GM12878 (cell line): ENCODE measurements at regions not wholly inside any gene's neighbourhood (a gene's known extent, or its start where the extent isn't known, plus 50 kb on each side); places are given as distances from the start of the nearest gene placed in this dataset.

ENCODE experiments used
- ATAC-seq: fragments of 200-7000 bp; cut with Tn5 transposase; 3 replicates; pipeline ENCODE4 v1.9.1; 2020; ENCODE audit warnings: mild to moderate bottlenecking, moderate library complexity
- BruUV-seq: library from RNA; stranded (reverse); fragments of 400-500 nt; replicated peaks from 2 replicates; lab custom pipeline; 2021; lab: Mats Ljungman, UMichigan
- CTCF ChIA-PET: fragments of 300-600 bp; sonication (Branson Sonifier 250); formaldehyde crosslinking; extraction: SDS; loops from one replicate; lab custom pipeline; 2021; ENCODE audit warnings: inconsistent platforms; lab: Yijun Ruan, JAX
- POLR2A ChIA-PET: fragments of 350-600 bp; formaldehyde crosslinking; extraction: SDS; loops from one replicate; lab custom pipeline; 2021; ENCODE audit warnings: inconsistent platforms; lab: Charles Lee
- RAD21 ChIA-PET: fragments of 300-600 bp; sonication (Branson Sonifier 250); formaldehyde crosslinking; loops from one replicate; lab custom pipeline; 2023; ENCODE audit warnings: antibody characterized with exemption; ENCODE audit not compliant: unreplicated experiment; lab: Charles Lee
- SMC1A ChIA-PET: fragments of 300-600 bp; sonication (Branson Sonifier 250); formaldehyde crosslinking; loops from one replicate; lab custom pipeline; 2023; ENCODE audit not compliant: unreplicated experiment, uncharacterized antibody; lab: Charles Lee
- DNase-seq: peaks from one replicate; pipeline ENCODE4 v3.0.0-alpha.2; 2011; ENCODE audit warnings: low read depth, low spot score
- FAIRE-seq: peaks from 3 replicates; lab custom pipeline; 2011; peaks lifted over from hg19 to GRCh38; lab: Jason Lieb, UNC
- H2AFZ ChIP-seq: 2 replicates; pipeline ENCODE4 v1.6.0; 2011; ENCODE audit warnings: low read depth, low read length, control low read depth; ENCODE audit not compliant: control insufficient read depth
- H3K27ac ChIP-seq: 2 replicates; pipeline ENCODE4 v1.5.1; 2011; ENCODE audit warnings: control low read depth; ENCODE audit not compliant: control insufficient read depth, insufficient read depth
- H3K27me3 ChIP-seq, 2 experiments: replicated peaks in 1 of 2; 2 replicates each; pipeline versions ENCODE4 v1.6.0 to v1.6.1; 2011; ENCODE audit warnings: low read length in 1 of 2; ENCODE audit not compliant: control insufficient read depth in 2 of 2, insufficient read depth in 2 of 2
- H3K36me3 ChIP-seq, 2 experiments: 2 replicates each; pipeline ENCODE4 v1.5.1; 2011; ENCODE audit warnings: low read length in 1 of 2; ENCODE audit not compliant: control insufficient read depth in 2 of 2, insufficient read depth in 2 of 2
- H3K4me1 ChIP-seq: 2 replicates; pipeline ENCODE4 v1.6.1; 2011; ENCODE audit warnings: mild to moderate bottlenecking, low read length, moderate library complexity, mixed read lengths; ENCODE audit not compliant: control insufficient read depth, insufficient read depth
- H3K4me2 ChIP-seq: 2 replicates; pipeline ENCODE4 v1.6.0; 2011; ENCODE audit warnings: control low read depth; ENCODE audit not compliant: control insufficient read depth, insufficient read depth
- H3K4me3 ChIP-seq: fragments of 200-600 bp; sonication (generic); 2 replicates; pipeline ENCODE4 v1.5.1; 2016
- H3K79me2 ChIP-seq: 2 replicates; pipeline ENCODE4 v1.6.0; 2011; ENCODE audit warnings: low read length; ENCODE audit not compliant: control insufficient read depth, insufficient read depth
- H3K9ac ChIP-seq: 2 replicates; pipeline ENCODE4 v1.8.0; 2011; ENCODE audit warnings: low read length, control low read depth, mixed read lengths; ENCODE audit not compliant: control insufficient read depth, insufficient read depth
- H3K9me3 ChIP-seq: replicated peaks from 3 replicates; pipeline ENCODE4 v1.5.1; 2011; ENCODE audit warnings: mild to moderate bottlenecking, low read length; ENCODE audit not compliant: control insufficient read depth, insufficient read depth
- H4K20me1 ChIP-seq: 2 replicates; pipeline ENCODE4 v1.6.0; 2011; ENCODE audit not compliant: control insufficient read depth, insufficient read depth
- ASH2L ChIP-seq: fragments of 300-600, 200-600 bp; sonication (generic); IDR thresholded peaks from 2 replicates; pipeline ENCODE4 v1.6.1; 2017; ENCODE audit warnings: low read depth, mild to moderate bottlenecking, borderline replicate concordance
- CBFB ChIP-seq: IDR thresholded peaks from 2 replicates; pipeline ENCODE4 v1.6.1; 2016; ENCODE audit warnings: antibody characterized with exemption, low read depth
- EED ChIP-seq: sonication (generic); IDR thresholded peaks from 2 replicates; pipeline ENCODE4 v1.6.1; 2016; ENCODE audit warnings: antibody characterized with exemption, low read depth
- EP300 ChIP-seq, 2 experiments: fragments of 150-350 bp in 1 of 2; IDR thresholded peaks; 2 replicates each; pipeline ENCODE4 v1.6.1; 2011 to 2012; ENCODE audit warnings: low read depth in 2 of 2, low read length in 2 of 2, borderline replicate concordance in 1 of 2, improper control_type of control experiment in 1 of 2, inconsistent platforms in 1 of 2; ENCODE audit not compliant: control insufficient read depth in 1 of 2
- ETV6 ChIP-seq, 2 experiments: fragments of 450-650 bp in 1 of 2; IDR thresholded peaks in 1 of 2; conservative IDR thresholded peaks in 1 of 2; 2 replicates each; pipeline ENCODE4 v1.6.1; 2014; ENCODE audit warnings: antibody characterized with exemption in 1 of 2, borderline replicate concordance in 1 of 2, low read depth in 1 of 2, mild to moderate bottlenecking in 1 of 2, moderate library complexity in 1 of 2
- FOXK2 ChIP-seq: fragments of 450-650 bp; IDR thresholded peaks from 2 replicates; pipeline ENCODE4 v1.6.1; 2017; ENCODE audit warnings: mild to moderate bottlenecking, moderate library complexity
- FOXM1 ChIP-seq: IDR thresholded peaks from 2 replicates; pipeline ENCODE4 v1.6.1; 2012; ENCODE audit warnings: low read depth, mild to moderate bottlenecking, inconsistent platforms, low read length, moderate library complexity
- IKZF1 ChIP-seq: fragments of 450-650 bp; conservative IDR thresholded peaks from 2 replicates; pipeline ENCODE4 v1.6.1; 2017; ENCODE audit warnings: antibody characterized with exemption, mild to moderate bottlenecking
- JUNB ChIP-seq: IDR thresholded peaks from 2 replicates; pipeline ENCODE4 v1.6.1; 2016; ENCODE audit warnings: antibody characterized with exemption, mild to moderate bottlenecking
- MYC ChIP-seq: IDR thresholded peaks from 2 replicates; pipeline ENCODE4 v1.6.1; 2011; ENCODE audit warnings: mild to moderate bottlenecking, low read length, moderate library complexity, inconsistent platforms; ENCODE audit not compliant: insufficient read depth, insufficient replicate concordance, insufficient read length, severe bottlenecking
- NKRF ChIP-seq: fragments of 450-650 bp; conservative IDR thresholded peaks from 2 replicates; pipeline ENCODE4 v1.6.1; 2017; ENCODE audit warnings: mild to moderate bottlenecking, moderate library complexity
- POLR2A ChIP-seq: IDR thresholded peaks from 2 replicates; pipeline ENCODE4 v1.6.1; 2011; ENCODE audit warnings: low read depth, mild to moderate bottlenecking, low read length
- SMAD5 ChIP-seq: IDR thresholded peaks from 2 replicates; pipeline ENCODE4 v1.6.1; 2016; ENCODE audit warnings: antibody characterized with exemption, low read depth
- SREBF2 ChIP-seq: IDR thresholded peaks from 2 replicates; pipeline ENCODE4 v1.6.1; 2012; ENCODE audit warnings: mild to moderate bottlenecking, low read length
- SUPT20H ChIP-seq: IDR thresholded peaks from 2 replicates; pipeline ENCODE4 v1.6.1; 2011; ENCODE audit warnings: low read depth, mild to moderate bottlenecking, low read length, moderate library complexity, borderline replicate concordance; ENCODE audit not compliant: control insufficient read depth
- USF1 ChIP-seq: IDR thresholded peaks from 2 replicates; pipeline ENCODE4 v1.6.1; 2011; ENCODE audit warnings: borderline replicate concordance, low read depth, mild to moderate bottlenecking, moderate library complexity, mixed read lengths, low read length; ENCODE audit not compliant: insufficient read depth; ENCODE audit errors: extremely low read length
- ZBTB33 ChIP-seq: fragments of 450-650 bp; IDR thresholded peaks from 2 replicates; pipeline ENCODE4 v1.6.1; 2017; ENCODE audit warnings: mild to moderate bottlenecking
- ZNF207 ChIP-seq: fragments of 450-650 bp; IDR thresholded peaks from 2 replicates; pipeline ENCODE4 v1.6.1; 2014; ENCODE audit warnings: antibody characterized with exemption, mild to moderate bottlenecking, borderline replicate concordance
- WGBS: methylation state at CpG from one replicate; pipeline ENCODE4 v1.1.6; 2016; ENCODE audit warnings: low lambda C conversion rate; ENCODE audit not compliant: insufficient replicate concordance, insufficient coverage; ENCODE audit errors: missing lambda C conversion rate; 5-methylcytosine and 5-hydroxymethylcytosine counted together
- in situ Hi-C: fragments of 300-500 bp; cut with MboI; formaldehyde crosslinking; loops from 9 replicates; pipeline ENCODE4 v1.14.3; 2018; ENCODE audit warnings: mixed read lengths
- intact Hi-C: fragments of 100-400 bp; cut with micrococcal nuclease; formaldehyde crosslinking; loops from one replicate; pipeline ENCODE4 v1.14.2; 2022; ENCODE audit not compliant: unreplicated experiment

- BruUV-seq = no TSS peak
- TF ChIP-seq POLR2A (no peak), JUNB (no peak), ASH2L (no peak), SREBF2 (no peak), NKRF (no peak), USF1 (no peak), IKZF1 (no peak), MYC (no peak), SMAD5 (no peak), EP300 (IDR thresholded peaks at IDR 0.05; ENCODE audit: borderline replicate concordance in 1 of 2, control insufficient read depth in 1 of 2, low read depth in 2 of 2, low read length in 2 of 2) (no peak), FOXK2 (no peak), ZBTB33 (no peak), EED (no peak), ETV6 (conservative IDR thresholded peaks at IDR 0.05 in 1 of 2, IDR thresholded peaks at IDR 0.05 in 1 of 2; ENCODE audit: borderline replicate concordance in 1 of 2, low read depth in 1 of 2) (no peak), CBFB (no peak), SUPT20H (no peak), FOXM1 (no peak), ZNF207 (no peak)
- no peaks in the 10 kb centered on the region for H3K9me3 ChIP-seq
- H3K4me2 ChIP-seq = no peak overlapping the region
- H3K4me1 ChIP-seq = no peaks in the 10 kb centered on the region
- H3K27me3 ChIP-seq = no peaks in the 10 kb centered on the region
- H4K20me1 ChIP-seq = no peaks in the 10 kb centered on the region; the same call in 1 of the 2 replicates
- FAIRE-seq = no peak
- RAD21 ChIA-PET = no interaction called here
- no peaks in the 10 kb centered on the region for H3K79me2 ChIP-seq
- H3K36me3 ChIP-seq = no peaks in the 10 kb centered on the region
- in situ Hi-C loops = no loop called here
- WGBS = 6% methylated on average over 4 of the region's 4 CpGs
- no peak overlapping the region for H3K9ac ChIP-seq
- intact Hi-C loops = no loop called here
- POLR2A ChIA-PET = no interaction called here
- no peak for DNase-seq
- SMC1A ChIA-PET = no interaction called here
- no peak overlapping the region for H2AFZ ChIP-seq
- ATAC-seq = no peak
- no peak overlapping the region for H3K4me3 ChIP-seq
- CTCF ChIA-PET = interaction anchor here (1.2 to 1.4 kb wide), 2 partner anchors 11 to 122 kb away, joined by 3 to 4 read pairs; no protein-coding TSS in a partner anchor
- H3K27ac ChIP-seq = no peak overlapping the region
Observed at GRCh38 chr5:145703856-145704255, 131.3 kb downstream of the PRELID2 start.
